ENCODE measurements at regions not wholly inside any gene's neighbourhood (a gene's known extent, or its start where the extent isn't known, plus 50 kb on each side); places are given as distances from the start of the nearest gene placed in this dataset.
A peak's percentile ranks its signal among the peaks of the same experiment; 100 is the strongest.
"Not testable (repeated sequence)": the region's sequence is repeated elsewhere in the genome, so short reads cannot be mapped to it uniquely, and the experiment has no call there.

DNA sequence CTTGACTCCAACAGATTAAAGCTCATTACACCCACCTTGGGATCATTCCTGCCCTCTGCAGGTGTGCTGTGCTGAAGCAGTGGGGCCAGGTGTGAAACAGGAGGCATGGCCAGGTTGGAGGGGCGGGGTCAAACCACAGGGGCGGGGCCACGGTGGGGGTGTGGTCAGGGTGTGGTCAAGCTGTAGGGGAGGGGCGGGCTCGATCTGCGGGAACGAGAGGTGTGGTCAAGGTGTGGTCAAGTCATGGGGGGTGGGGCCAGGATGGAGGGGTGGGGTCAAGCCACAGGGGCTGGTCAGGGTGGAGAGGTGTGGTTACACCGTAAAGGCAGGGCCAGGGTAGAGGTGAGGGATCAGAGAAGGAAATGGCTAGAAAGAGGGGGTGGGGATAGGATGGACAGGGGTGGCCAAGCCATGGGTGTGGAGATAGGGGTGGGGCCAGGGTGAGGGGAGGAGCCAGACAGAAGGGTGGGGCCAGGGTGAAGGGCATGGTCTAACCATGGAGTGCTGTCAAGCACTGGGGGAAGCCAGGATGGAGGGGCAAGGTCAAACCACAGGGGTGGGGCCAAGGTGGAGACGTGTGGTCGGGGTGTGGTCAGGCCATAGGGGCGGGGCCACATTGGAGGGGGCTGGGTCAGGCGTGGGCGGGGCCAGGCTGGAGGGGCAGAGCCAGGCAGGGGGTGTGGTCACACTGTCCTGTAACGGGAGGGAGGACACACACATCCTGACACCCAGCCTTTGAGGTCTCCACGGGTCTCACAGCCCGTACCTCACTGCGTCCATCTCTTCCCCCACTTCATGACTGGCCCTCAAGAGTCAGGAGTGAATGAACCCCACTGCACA lies 270.7 kb downstream of the ADGRD1 start:
- in situ Hi-C loops (cut with HindIII; ENCODE audit: low pct_unique_long_range_greater_than_20kb, low sequenced_read_pairs) = not testable (repeated sequence)
- DNase-seq (ENCODE audit: low read depth, low spot score) = peak; percentile 16

DNA sequence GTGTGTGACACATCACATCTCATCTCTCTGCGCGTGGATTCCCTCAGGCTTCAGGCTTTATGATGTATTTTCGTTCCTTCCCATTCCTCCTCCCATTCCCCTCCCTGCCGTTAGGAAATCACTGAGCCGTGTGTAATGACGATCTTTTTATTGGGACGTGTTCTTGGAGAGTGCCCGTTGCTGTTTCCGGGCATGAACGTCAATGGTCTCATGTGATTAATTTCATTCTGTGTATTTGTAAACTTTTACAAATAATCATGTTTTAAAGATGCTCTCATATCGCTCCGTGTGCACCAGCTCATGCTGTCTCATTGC lies 271.3 kb downstream of the ADGRD1 start:
- in situ Hi-C loops (cut with HindIII; ENCODE audit: low pct_unique_long_range_greater_than_20kb, low sequenced_read_pairs); DNase-seq (ENCODE audit: low read depth, low spot score): not testable (repeated sequence)

DNA sequence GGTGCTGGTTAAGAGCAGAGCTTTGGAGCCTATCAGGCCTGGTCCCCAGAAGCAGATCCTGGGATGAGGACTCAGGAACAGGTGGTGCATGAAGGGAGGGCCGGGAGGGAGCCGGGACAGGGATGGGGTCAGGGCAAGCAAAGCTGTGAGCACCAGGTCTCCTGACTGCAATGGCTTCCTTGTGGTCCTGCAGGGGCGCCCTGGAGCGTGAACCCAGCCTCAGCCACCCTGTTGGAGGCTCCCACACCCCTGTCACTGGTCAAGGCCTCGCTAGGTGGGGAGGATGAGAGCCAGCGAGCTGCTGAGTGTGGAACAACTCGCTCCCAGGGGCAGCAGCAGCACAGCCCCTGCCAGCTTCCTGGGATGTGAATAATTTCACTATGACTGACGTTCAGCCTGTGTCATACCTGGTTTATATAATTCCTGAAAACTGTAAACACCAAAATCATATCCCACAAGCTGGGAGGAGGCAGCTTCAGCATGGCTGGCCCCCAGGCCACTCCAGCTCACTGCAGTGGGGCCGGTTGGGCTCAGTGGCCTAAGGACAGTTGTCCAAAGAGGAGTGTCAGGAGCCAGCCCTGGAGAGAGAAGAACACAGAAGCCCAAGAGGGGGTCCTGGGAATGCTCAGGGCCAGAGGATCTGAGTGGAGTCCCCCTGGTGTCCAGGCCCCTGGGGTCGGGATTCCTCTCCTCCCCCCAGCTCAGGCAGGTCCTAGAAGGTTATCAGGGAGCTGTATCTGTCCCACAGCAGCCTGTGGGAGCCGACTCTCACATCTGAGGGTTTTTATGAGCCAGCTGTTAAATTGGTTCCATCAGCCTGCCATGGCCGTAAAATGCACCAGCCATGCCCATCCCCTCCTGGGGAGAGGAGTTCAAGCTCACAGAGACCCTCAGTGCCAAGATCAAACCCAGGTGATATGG lies 272.9 kb downstream of the ADGRD1 start:
- in situ Hi-C loops (cut with HindIII; ENCODE audit: low pct_unique_long_range_greater_than_20kb, low sequenced_read_pairs) = no loop called here
- DNase-seq (ENCODE audit: low read depth, low spot score) = no peak

- in situ Hi-C loops (cut with HindIII; ENCODE audit: low pct_unique_long_range_greater_than_20kb, low sequenced_read_pairs); DNase-seq (ENCODE audit: low read depth, low spot score): not testable (repeated sequence)
Measured at GRCh38 chr12:131227641-131228040, 273.9 kb downstream of the ADGRD1 start.

DNA sequence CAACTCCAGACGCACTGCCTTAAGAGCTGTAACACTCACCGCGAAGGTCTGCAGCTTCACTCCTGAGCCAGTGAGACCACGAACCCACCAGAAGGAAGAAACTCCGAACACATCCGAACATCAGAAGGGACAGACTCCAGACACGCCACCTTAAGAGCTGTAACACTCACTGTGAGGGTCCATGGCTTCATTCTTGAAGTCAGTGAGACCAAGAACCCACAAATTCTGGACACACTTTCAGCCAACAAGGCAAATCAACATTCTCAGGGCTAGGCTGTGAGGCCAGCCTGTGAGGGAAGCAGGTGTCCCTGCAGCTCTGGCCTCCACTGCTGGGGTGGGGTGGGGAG lies 275.3 kb downstream of the ADGRD1 start:
- in situ Hi-C loops (cut with HindIII; ENCODE audit: low pct_unique_long_range_greater_than_20kb, low sequenced_read_pairs); DNase-seq (ENCODE audit: low read depth, low spot score): not testable (repeated sequence)

DNA sequence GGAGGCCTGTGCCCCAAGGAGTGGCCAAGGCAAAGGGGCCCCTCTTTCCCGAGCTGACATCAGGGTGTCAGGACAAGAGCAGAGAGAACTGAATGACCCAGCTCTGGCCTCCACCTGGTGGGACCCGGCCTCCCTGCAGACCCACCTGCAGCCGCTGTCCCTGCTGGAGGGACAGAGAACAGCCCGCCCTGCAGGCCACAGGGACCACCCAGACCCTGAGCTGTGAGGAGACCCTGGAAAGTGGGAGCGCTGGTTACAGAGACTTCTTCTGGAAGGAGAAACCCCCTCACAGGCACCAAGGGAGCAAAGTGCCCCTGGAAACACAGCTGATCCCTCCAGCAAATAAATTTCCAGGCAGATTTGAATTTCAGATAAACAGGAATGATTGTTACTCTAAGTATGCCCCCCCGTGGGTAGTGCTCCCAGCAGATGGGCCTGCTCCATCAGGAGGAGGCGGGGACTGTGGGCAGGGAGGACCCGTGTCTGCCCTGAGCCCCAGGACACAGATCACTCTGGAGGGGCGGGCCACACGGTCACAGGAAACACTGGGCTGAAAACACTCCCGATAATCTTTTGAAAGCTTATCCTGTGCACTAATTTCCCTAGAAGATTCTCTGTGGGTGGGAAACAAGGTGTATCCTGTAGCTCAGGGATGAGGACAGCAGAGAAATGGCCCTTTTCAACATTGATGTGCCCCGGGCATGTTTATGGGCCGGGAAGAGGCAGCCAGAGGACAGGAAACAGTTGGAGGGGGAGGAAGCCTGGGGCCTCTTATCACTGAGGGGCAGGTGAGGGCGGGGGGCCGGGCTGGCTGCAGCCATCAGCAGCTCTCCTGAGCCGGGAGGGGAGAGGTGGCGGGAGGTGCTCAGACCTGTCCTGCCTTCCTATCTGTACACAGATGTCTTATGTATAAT lies 276.0 kb downstream of the ADGRD1 start:
- DNase-seq (ENCODE audit: low read depth, low spot score) = no peak
- in situ Hi-C loops (cut with HindIII; ENCODE audit: low pct_unique_long_range_greater_than_20kb, low sequenced_read_pairs) = no loop called here

- DNase-seq (ENCODE audit: low read depth, low spot score) = no peak
- in situ Hi-C loops (cut with HindIII; ENCODE audit: low pct_unique_long_range_greater_than_20kb, low sequenced_read_pairs) = no loop called here
Measured at GRCh38 chr12:131230340-131231031, 276.8 kb downstream of the ADGRD1 start.

- no peak for DNase-seq (ENCODE audit: low read depth, low spot score)
- in situ Hi-C loops (cut with HindIII; ENCODE audit: low pct_unique_long_range_greater_than_20kb, low sequenced_read_pairs) = no loop called here
Measured at GRCh38 chr12:131231032-131231980, 277.6 kb downstream of the ADGRD1 start.

GRCh38 chr12:131232036-131232435 lies 278.3 kb downstream of the ADGRD1 start:
- DNase-seq (ENCODE audit: low read depth, low spot score) = no peak
- in situ Hi-C loops (cut with HindIII; ENCODE audit: low pct_unique_long_range_greater_than_20kb, low sequenced_read_pairs) = no loop called here

- in situ Hi-C loops (cut with HindIII; ENCODE audit: low pct_unique_long_range_greater_than_20kb, low sequenced_read_pairs); DNase-seq (ENCODE audit: low read depth, low spot score): not testable (repeated sequence)
Measured at GRCh38 chr12:131232872-131233271, 279.2 kb downstream of the ADGRD1 start.

DNA sequence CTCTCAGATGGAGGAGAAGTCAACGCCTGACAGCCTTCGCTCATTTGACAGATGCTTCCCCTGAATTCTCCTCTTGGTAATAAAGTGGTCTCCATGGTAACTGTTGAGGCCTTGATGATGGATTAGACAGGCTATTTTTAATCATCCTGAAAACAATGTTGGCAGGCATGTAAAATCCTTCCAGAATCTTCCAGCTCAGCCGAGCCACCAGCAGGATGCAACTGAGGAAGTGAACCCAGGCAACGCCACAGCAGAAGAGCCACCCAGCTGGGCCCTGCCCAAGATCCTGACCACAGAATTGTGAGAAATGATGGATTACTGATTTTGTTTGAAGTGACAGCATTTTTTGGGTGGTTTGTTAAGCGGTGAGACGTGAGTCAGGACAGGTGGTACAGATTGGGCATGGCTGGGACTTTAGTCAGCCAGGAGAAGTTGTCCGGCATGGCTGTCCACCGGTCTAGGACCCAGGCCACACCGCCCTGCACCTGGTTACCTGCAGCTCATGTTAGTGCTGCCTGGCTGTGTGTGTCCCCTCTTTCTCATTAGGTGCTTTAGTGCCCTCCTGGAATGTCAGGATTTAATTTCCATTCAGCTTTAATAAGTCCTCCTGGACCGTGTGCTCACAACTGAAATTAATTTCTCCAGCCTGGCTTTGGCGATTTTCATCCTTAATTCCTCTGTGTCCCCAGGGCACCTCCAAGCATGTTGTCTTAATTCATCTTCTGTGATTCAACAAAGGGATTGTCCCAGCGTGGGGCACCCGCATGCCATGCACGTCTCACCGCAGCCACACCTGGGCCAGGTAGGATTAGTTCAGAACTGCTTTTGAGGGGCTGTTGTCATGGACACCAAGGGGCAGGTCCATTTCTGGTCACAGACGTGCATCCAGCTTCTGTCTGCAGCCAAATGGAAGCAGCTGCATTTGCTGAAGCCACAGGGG lies 280.4 kb downstream of the ADGRD1 start:
- DNase-seq (ENCODE audit: low read depth, low spot score); in situ Hi-C loops (cut with HindIII; ENCODE audit: low pct_unique_long_range_greater_than_20kb, low sequenced_read_pairs): not testable (repeated sequence)

DNA sequence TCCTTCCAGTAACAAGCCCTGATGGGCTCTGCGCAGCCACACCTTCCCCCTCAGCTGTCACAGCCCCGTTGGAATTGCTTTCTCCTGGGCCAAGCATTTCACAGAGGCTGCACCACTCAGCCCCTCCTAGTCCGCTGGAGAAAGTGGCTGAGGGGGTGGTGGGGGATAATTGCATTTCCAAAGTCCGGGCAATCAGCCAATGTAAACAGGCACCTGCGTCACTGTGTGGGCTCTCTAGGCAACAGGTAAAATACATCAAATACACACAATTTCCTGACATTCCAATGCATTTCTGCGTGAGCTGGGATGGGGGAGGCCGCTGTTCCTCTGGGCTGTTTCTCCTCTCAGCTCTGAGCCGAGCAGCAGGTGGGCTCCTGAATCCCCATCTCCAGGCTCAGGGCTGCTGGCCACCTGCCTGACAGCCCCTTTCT lies 281.1 kb downstream of the ADGRD1 start:
- DNase-seq (ENCODE audit: low read depth, low spot score); in situ Hi-C loops (cut with HindIII; ENCODE audit: low pct_unique_long_range_greater_than_20kb, low sequenced_read_pairs): not testable (repeated sequence)

DNA sequence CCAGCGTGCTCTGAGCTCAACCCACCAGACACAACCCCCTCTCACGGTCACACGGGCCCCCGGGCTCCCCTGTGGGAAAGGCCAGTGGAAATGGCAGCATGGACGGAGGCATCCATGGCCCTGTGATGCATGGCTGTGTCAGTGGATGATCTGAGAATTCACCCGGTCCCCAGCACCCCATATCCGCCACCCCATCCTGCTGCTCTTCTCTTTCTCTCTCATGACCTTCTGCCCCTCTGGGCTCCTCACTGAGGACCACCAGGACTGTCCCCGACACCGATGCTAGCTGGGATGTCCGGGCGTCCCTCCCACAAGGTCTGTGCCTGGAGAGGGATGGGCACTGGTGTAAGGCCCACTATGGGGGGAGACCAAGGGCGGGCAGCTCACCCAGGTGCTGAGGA lies 282.2 kb downstream of the ADGRD1 start:
- DNase-seq (ENCODE audit: low read depth, low spot score) = no peak
- in situ Hi-C loops (cut with HindIII; ENCODE audit: low pct_unique_long_range_greater_than_20kb, low sequenced_read_pairs) = no loop called here

GRCh38 chr12:131239384-131240094 lies 285.8 kb downstream of the ADGRD1 start:
- no peak for DNase-seq (ENCODE audit: low read depth, low spot score)
- in situ Hi-C loops (cut with HindIII; ENCODE audit: low pct_unique_long_range_greater_than_20kb, low sequenced_read_pairs) = no loop called here

GRCh38 chr12:131241517-131241916 lies 287.8 kb downstream of the ADGRD1 start:
- in situ Hi-C loops (cut with HindIII; ENCODE audit: low pct_unique_long_range_greater_than_20kb, low sequenced_read_pairs) = no loop called here
- no peak for DNase-seq (ENCODE audit: low read depth, low spot score)

All from SK-MEL-5 (cell line).